Caco-2 (cell line): ENCODE measurements at regions not wholly inside any gene's neighbourhood (a gene's known extent, or its start where the extent isn't known, plus 50 kb on each side); places are given as distances from the start of the nearest gene placed in this dataset.

ENCODE experiments used
- BruUV-seq: library from RNA; stranded (reverse); fragments of 400-500 nt; replicated peaks from 2 replicates; lab custom pipeline; 2021; lab: Mats Ljungman, UMichigan
- CTCF ChIA-PET: fragments of 300-600 bp; sonication (Branson Sonifier 250); formaldehyde crosslinking; loops from one replicate; lab custom pipeline; 2022; ENCODE audit warnings: antibody characterized with exemption; lab: Charles Lee
- POLR2A ChIA-PET: fragments of 300-600 bp; sonication (Branson Sonifier 250); formaldehyde crosslinking; loops from one replicate; lab custom pipeline; 2022; ENCODE audit warnings: antibody characterized with exemption; lab: Charles Lee
- DNase-seq, 2 experiments: peaks; one replicate each; pipeline versions ENCODE4 v3.0.0 to v3.0.0-alpha.2; 2020 to 2022
- H3K27me3 ChIP-seq: replicated peaks from 2 replicates; pipeline ENCODE4 v1.6.0; 2011; ENCODE audit warnings: low read length; ENCODE audit not compliant: control insufficient read depth, insufficient read depth
- H3K36me3 ChIP-seq: 2 replicates; pipeline ENCODE4 v1.5.1; 2011; ENCODE audit warnings: low read length; ENCODE audit not compliant: control insufficient read depth, insufficient read depth
- H3K4me1 ChIP-seq: fragments of 250-450 bp; sonication (Bioruptor Pico); 2 replicates; pipeline ENCODE4 v1.5.1; 2020; ENCODE audit warnings: mild to moderate bottlenecking
- H3K4me3 ChIP-seq: 2 replicates; pipeline ENCODE4 v1.5.1; 2011; ENCODE audit warnings: low read depth, mild to moderate bottlenecking, control low read depth, low read length
- H3K9me3 ChIP-seq: fragments of 250-450 bp; sonication (Bioruptor Pico); 2 replicates; pipeline ENCODE4 v1.5.1; 2020; ENCODE audit warnings: mild to moderate bottlenecking, moderate library complexity
- H3K27ac Mint-ChIP-seq: one replicate; pipeline ENCODE4 v1.8.0; 2022; ENCODE audit warnings: mixed read lengths; ENCODE audit not compliant: unreplicated experiment
- H3K27me3 Mint-ChIP-seq: one replicate; pipeline ENCODE4 v1.8.0; 2022; ENCODE audit warnings: mixed read lengths; ENCODE audit not compliant: insufficient read depth, unreplicated experiment
- H3K36me3 Mint-ChIP-seq: one replicate; pipeline ENCODE4 v1.8.0; 2022; ENCODE audit warnings: mild to moderate bottlenecking, mixed read lengths; ENCODE audit not compliant: insufficient read depth, unreplicated experiment
- H3K4me1 Mint-ChIP-seq: one replicate; pipeline ENCODE4 v1.8.0; 2022; ENCODE audit warnings: low read depth, mixed read lengths; ENCODE audit not compliant: unreplicated experiment
- H3K4me3 Mint-ChIP-seq: one replicate; pipeline ENCODE4 v1.8.0; 2022; ENCODE audit warnings: mild to moderate bottlenecking, moderate library complexity, mixed read lengths; ENCODE audit not compliant: unreplicated experiment
- H3K9me3 Mint-ChIP-seq: one replicate; pipeline ENCODE4 v1.8.0; 2022; ENCODE audit warnings: mixed read lengths; ENCODE audit not compliant: unreplicated experiment
- intact Hi-C: fragments of 100-400 bp; cut with micrococcal nuclease; formaldehyde crosslinking; loops from one replicate; pipeline ENCODE4 v1.10.0; 2022; ENCODE audit not compliant: unreplicated experiment
- TF ChIP-seq, protein P1 (sequence below), 2 experiments: fragments of 200-600 bp in 1 of 2; IDR thresholded peaks; 1 replicate in 1 of 2; 2 replicates in 1 of 2; pipeline versions ENCODE4 v1.5.1 to v1.8.0; 2011 to 2022; ENCODE audit warnings: antibody characterized with exemption in 1 of 2, control low read depth in 1 of 2, inconsistent platforms in 1 of 2, low read depth in 1 of 2, low read length in 1 of 2, mild to moderate bottlenecking in 1 of 2, moderate library complexity in 1 of 2; ENCODE audit not compliant: insufficient read depth in 1 of 2, severe bottlenecking in 1 of 2, unreplicated experiment in 1 of 2

- TF ChIP-seq, protein P1, sequence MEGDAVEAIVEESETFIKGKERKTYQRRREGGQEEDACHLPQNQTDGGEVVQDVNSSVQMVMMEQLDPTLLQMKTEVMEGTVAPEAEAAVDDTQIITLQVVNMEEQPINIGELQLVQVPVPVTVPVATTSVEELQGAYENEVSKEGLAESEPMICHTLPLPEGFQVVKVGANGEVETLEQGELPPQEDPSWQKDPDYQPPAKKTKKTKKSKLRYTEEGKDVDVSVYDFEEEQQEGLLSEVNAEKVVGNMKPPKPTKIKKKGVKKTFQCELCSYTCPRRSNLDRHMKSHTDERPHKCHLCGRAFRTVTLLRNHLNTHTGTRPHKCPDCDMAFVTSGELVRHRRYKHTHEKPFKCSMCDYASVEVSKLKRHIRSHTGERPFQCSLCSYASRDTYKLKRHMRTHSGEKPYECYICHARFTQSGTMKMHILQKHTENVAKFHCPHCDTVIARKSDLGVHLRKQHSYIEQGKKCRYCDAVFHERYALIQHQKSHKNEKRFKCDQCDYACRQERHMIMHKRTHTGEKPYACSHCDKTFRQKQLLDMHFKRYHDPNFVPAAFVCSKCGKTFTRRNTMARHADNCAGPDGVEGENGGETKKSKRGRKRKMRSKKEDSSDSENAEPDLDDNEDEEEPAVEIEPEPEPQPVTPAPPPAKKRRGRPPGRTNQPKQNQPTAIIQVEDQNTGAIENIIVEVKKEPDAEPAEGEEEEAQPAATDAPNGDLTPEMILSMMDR (IDR thresholded peaks at IDR 0.05; ENCODE audit: insufficient read depth in 1 of 2, low read depth in 1 of 2, low read length in 1 of 2, severe bottlenecking in 1 of 2, unreplicated experiment in 1 of 2), result no peak
- BruUV-seq, result no TSS peak
- Mint-ChIP-seq H3K9me3 (no peaks in the 10 kb centered on the region), H3K36me3 (no peaks in the 10 kb centered on the region), H3K27ac (no peak overlapping the region), H3K4me3 (no peak overlapping the region), H3K4me1 (no peaks in the 10 kb centered on the region), H3K27me3 (no peaks in the 10 kb centered on the region)
- no peaks in the 10 kb centered on the region for H3K9me3 ChIP-seq
- no peaks in the 10 kb centered on the region for H3K27me3 ChIP-seq
- intact Hi-C loops, result no loop called here
- no peaks in the 10 kb centered on the region for H3K36me3 ChIP-seq
- CTCF ChIA-PET, result no interaction called here
- no peaks in the 10 kb centered on the region for H3K4me1 ChIP-seq
- DNase-seq, result no peak
- no peak overlapping the region for H3K4me3 ChIP-seq
- POLR2A ChIA-PET, result no interaction called here
These were observed 646.8 kb upstream of the WWC1 start for GRCh38 chr5:167644619-167645018.

DNA sequence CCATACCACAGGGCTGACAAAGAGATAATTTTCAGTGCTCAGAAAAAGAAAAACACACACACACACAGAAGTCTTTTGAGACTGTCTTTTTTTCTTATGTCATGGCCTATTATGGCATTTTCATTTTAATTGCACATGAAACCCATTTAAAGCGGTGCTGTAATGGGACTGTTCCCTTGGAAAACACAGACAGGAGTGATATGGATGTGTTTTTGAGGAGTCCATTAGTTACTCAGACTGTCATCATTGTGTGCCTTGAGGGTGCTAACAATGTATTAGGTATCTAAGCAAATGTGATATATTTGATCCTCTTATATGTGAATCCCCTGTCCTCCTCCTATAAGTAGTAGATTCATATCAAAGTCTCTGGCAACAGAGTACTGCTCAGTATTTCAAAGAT lies 642.0 kb upstream of the WWC1 start:
- H3K27me3 Mint-ChIP-seq, result no peaks in the 10 kb centered on the region
- no TSS peak for BruUV-seq
- peaks cover 6% of the 10 kb centered on the region for H3K4me1 Mint-ChIP-seq
- H3K9me3 Mint-ChIP-seq, result no peaks in the 10 kb centered on the region
- H3K4me3 ChIP-seq, result no peak overlapping the region
- H3K36me3 Mint-ChIP-seq, result no peaks in the 10 kb centered on the region
- ChIA-PET POLR2A (no interaction called here), CTCF (no interaction called here)
- intact Hi-C loops, result no loop called here
- no peaks in the 10 kb centered on the region for H3K36me3 ChIP-seq
- peaks cover 8% of the 10 kb centered on the region; the same call in 1 of the 2 replicates for H3K4me1 ChIP-seq
- no peak for DNase-seq
- TF ChIP-seq, protein P1 (IDR thresholded peaks at IDR 0.05; ENCODE audit: insufficient read depth in 1 of 2, low read depth in 1 of 2, low read length in 1 of 2, severe bottlenecking in 1 of 2, unreplicated experiment in 1 of 2), result no peak
- no peak overlapping the region for H3K27ac Mint-ChIP-seq
- no peak overlapping the region for H3K4me3 Mint-ChIP-seq
- H3K27me3 ChIP-seq, result no peaks in the 10 kb centered on the region
- H3K9me3 ChIP-seq, result no peaks in the 10 kb centered on the region

- POLR2A ChIA-PET, result no interaction called here
- Mint-ChIP-seq H3K4me1 (peaks cover 13% of the 10 kb centered on the region), H3K9me3 (no peaks in the 10 kb centered on the region), H3K36me3 (no peaks in the 10 kb centered on the region), H3K27ac (no peak overlapping the region), H3K27me3 (no peaks in the 10 kb centered on the region), H3K4me3 (no peak overlapping the region)
- intact Hi-C loops, result no loop called here
- CTCF ChIA-PET, result no interaction called here
- H3K27me3 ChIP-seq, result no peaks in the 10 kb centered on the region
- no peaks in the 10 kb centered on the region for H3K36me3 ChIP-seq
- no peak for DNase-seq
- H3K4me3 ChIP-seq, result no peak overlapping the region
- H3K4me1 ChIP-seq, result peaks cover 18% of the 10 kb centered on the region
- no TSS peak for BruUV-seq
- H3K9me3 ChIP-seq, result no peaks in the 10 kb centered on the region
- TF ChIP-seq, protein P1 (IDR thresholded peaks at IDR 0.05; ENCODE audit: insufficient read depth in 1 of 2, low read depth in 1 of 2, low read length in 1 of 2, severe bottlenecking in 1 of 2, unreplicated experiment in 1 of 2), result no peak
These were observed 638.8 kb upstream of the WWC1 start for GRCh38 chr5:167652690-167653089.
